ENCODE measurements at regions not wholly inside any gene's neighbourhood (a gene's known extent, or its start where the extent isn't known, plus 50 kb on each side); places are given as distances from the start of the nearest gene placed in this dataset.

DNA sequence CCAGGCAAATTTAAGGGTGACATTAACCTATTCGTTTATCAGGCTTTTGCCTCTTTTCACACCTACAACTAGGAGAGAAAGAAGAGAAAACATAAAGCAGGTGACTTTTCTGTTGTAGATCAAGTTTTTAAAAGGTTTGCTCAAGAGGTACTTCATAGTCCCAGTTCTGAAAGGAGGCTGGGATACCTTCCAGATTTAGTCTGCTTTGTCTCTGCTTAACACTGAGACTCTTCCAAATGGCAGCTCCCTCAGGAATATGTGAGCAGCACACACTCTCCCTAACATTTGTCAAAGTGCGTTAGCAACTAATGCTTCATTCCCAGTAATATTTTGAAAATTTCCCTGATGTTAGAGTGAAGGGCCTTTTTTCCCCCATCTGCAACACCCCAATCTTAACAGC, 133.7 kb upstream of the RASSF8 start:
- Histone ChIP-seq H3K4me3 (ENCODE audit: low read length in 2 of 2) (no peak overlapping the region), H3K27me3 (ENCODE audit: insufficient read depth, low read length) (no peaks in the 10 kb centered on the region), H3K4me1 (ENCODE audit: insufficient read depth, low read length) (no peaks in the 10 kb centered on the region), H3K9me3 (ENCODE audit: control insufficient read depth in 1 of 2, low read length in 2 of 2) (no peaks in the 10 kb centered on the region), H3K27ac (ENCODE audit: low read depth, low read length) (no peak overlapping the region), H3K36me3 (ENCODE audit: insufficient read depth, low read length) (no peaks in the 10 kb centered on the region)
- POLR2A ChIA-PET (ENCODE audit: partially characterized antibody), result no interaction called here
- H3K4me1 Mint-ChIP-seq, result peaks cover 0 to 2% (median 0%) of the 10 kb centered on the region in 4 donors
- peaks cover 0 to 2% of the 10 kb centered on the region in 2 donors for H3K27me3 Mint-ChIP-seq
- intact Hi-C loops (cut with micrococcal nuclease), result no loop called here
- CTCF ChIA-PET (ENCODE audit: partially characterized antibody), result no interaction called here
- no peak overlapping the region for H3K27ac Mint-ChIP-seq
- no peak overlapping the region for H3K4me3 Mint-ChIP-seq
- no peak for DNase-seq
- H3K9me3 Mint-ChIP-seq, result peaks cover 0 to 2% (median 0%) of the 10 kb centered on the region in 8 donors
- H3K36me3 Mint-ChIP-seq, result no peaks in the 10 kb centered on the region

GRCh38 chr12:25825446-25825845, 133.0 kb upstream of the RASSF8 start:
- Histone ChIP-seq H3K36me3 (ENCODE audit: insufficient read depth, low read length) (no peaks in the 10 kb centered on the region), H3K27me3 (ENCODE audit: insufficient read depth, low read length) (no peaks in the 10 kb centered on the region), H3K4me1 (ENCODE audit: insufficient read depth, low read length) (no peaks in the 10 kb centered on the region), H3K27ac (ENCODE audit: low read depth, low read length) (no peak overlapping the region), H3K4me3 (ENCODE audit: low read length in 2 of 2) (no peak overlapping the region), H3K9me3 (ENCODE audit: control insufficient read depth in 1 of 2, low read length in 2 of 2) (no peaks in the 10 kb centered on the region)
- no peak overlapping the region for H3K4me3 Mint-ChIP-seq
- H3K4me1 Mint-ChIP-seq, result peaks cover 0 to 2% (median 0%) of the 10 kb centered on the region in 4 donors
- no peak overlapping the region for H3K27ac Mint-ChIP-seq
- intact Hi-C loops (cut with micrococcal nuclease), result no loop called here
- peaks cover 0 to 2% (median 0%) of the 10 kb centered on the region in 8 donors for H3K9me3 Mint-ChIP-seq
- DNase-seq, result no peak
- ChIA-PET POLR2A (ENCODE audit: partially characterized antibody) (no interaction called here), CTCF (ENCODE audit: partially characterized antibody) (no interaction called here)
- H3K36me3 Mint-ChIP-seq, result no peaks in the 10 kb centered on the region
- H3K27me3 Mint-ChIP-seq, result peaks cover 0 to 2% of the 10 kb centered on the region in 2 donors

- Histone ChIP-seq H3K4me1 (ENCODE audit: insufficient read depth, low read length) (no peaks in the 10 kb centered on the region), H3K9me3 (ENCODE audit: control insufficient read depth in 1 of 2, low read length in 2 of 2) (no peaks in the 10 kb centered on the region), H3K27me3 (ENCODE audit: insufficient read depth, low read length) (no peaks in the 10 kb centered on the region), H3K27ac (ENCODE audit: low read depth, low read length) (no peak overlapping the region), H3K36me3 (ENCODE audit: insufficient read depth, low read length) (no peaks in the 10 kb centered on the region), H3K4me3 (ENCODE audit: low read length in 2 of 2) (no peak overlapping the region)
- no peak overlapping the region for H3K4me3 Mint-ChIP-seq
- H3K36me3 Mint-ChIP-seq, result no peaks in the 10 kb centered on the region
- H3K27ac Mint-ChIP-seq, result no peak overlapping the region
- POLR2A ChIA-PET (ENCODE audit: partially characterized antibody), result no interaction called here
- intact Hi-C loops (cut with micrococcal nuclease), result no loop called here
- H3K9me3 Mint-ChIP-seq, result no peaks in the 10 kb centered on the region
- H3K4me1 Mint-ChIP-seq, result peaks cover 0 to 2% (median 0%) of the 10 kb centered on the region in 4 donors
- CTCF ChIA-PET (ENCODE audit: partially characterized antibody), result no interaction called here
- peaks cover 0 to 2% of the 10 kb centered on the region in 2 donors for H3K27me3 Mint-ChIP-seq
- DNase-seq, result no peak
Measured at GRCh38 chr12:25827141-25827540, 131.3 kb upstream of the RASSF8 start.

- no peaks in the 10 kb centered on the region for H3K9me3 ChIP-seq (ENCODE audit: control insufficient read depth in 1 of 2, low read length in 2 of 2)
- no peak overlapping the region for H3K4me3 ChIP-seq (ENCODE audit: low read length in 2 of 2)
- CTCF ChIA-PET (ENCODE audit: partially characterized antibody), result no interaction called here
- peaks cover 0 to 2% of the 10 kb centered on the region in 2 donors for H3K27me3 Mint-ChIP-seq
- H3K4me3 Mint-ChIP-seq, result no peak overlapping the region
- no peak overlapping the region for H3K27ac ChIP-seq (ENCODE audit: low read depth, low read length)
- H3K4me1 Mint-ChIP-seq, result peaks cover 0 to 2% (median 0%) of the 10 kb centered on the region in 4 donors
- no peaks in the 10 kb centered on the region for H3K36me3 Mint-ChIP-seq
- no peaks in the 10 kb centered on the region for H3K9me3 Mint-ChIP-seq
- no peaks in the 10 kb centered on the region for H3K4me1 ChIP-seq (ENCODE audit: insufficient read depth, low read length)
- no peak overlapping the region for H3K27ac Mint-ChIP-seq
- H3K36me3 ChIP-seq (ENCODE audit: insufficient read depth, low read length), result no peaks in the 10 kb centered on the region
- no peak for DNase-seq
- intact Hi-C loops (cut with micrococcal nuclease), result no loop called here
- no peaks in the 10 kb centered on the region for H3K27me3 ChIP-seq (ENCODE audit: insufficient read depth, low read length)
- POLR2A ChIA-PET (ENCODE audit: partially characterized antibody), result no interaction called here
Measured at GRCh38 chr12:25827747-25828146, 130.7 kb upstream of the RASSF8 start.

DNA sequence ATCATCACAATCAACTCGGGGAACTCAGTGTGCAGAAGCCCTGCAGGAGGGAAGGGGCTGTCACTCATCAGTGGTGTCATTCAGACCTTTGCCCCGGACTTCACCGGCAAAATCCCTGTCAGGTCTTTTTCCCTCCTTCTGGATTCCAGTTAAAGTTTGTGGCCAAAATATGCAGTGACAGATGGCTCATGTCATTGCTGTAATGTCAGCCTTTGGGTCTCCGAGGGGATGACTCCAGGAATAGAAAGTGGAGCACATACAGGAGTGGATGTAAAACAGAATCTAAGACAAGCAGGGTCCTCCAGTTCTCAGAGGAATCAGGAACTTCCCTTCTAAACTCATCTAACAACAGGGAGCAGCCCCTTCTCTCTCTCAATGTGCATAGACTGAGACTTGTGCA, 130.3 kb upstream of the RASSF8 start:
- no peaks in the 10 kb centered on the region for H3K9me3 ChIP-seq (ENCODE audit: control insufficient read depth in 1 of 2, low read length in 2 of 2)
- H3K27ac ChIP-seq (ENCODE audit: low read depth, low read length), result no peak overlapping the region
- no peaks in the 10 kb centered on the region for H3K36me3 Mint-ChIP-seq
- no peaks in the 10 kb centered on the region for H3K9me3 Mint-ChIP-seq
- no peaks in the 10 kb centered on the region for H3K4me1 ChIP-seq (ENCODE audit: insufficient read depth, low read length)
- ChIA-PET POLR2A (ENCODE audit: partially characterized antibody) (no interaction called here), CTCF (ENCODE audit: partially characterized antibody) (interaction anchor here (0.6 kb wide), 1 partner anchor 26 kb away, joined by 3 read pairs; no protein-coding TSS in a partner anchor)
- no peak overlapping the region for H3K4me3 Mint-ChIP-seq
- peaks cover 0 to 2% (median 0%) of the 10 kb centered on the region in 4 donors for H3K4me1 Mint-ChIP-seq
- H3K27me3 Mint-ChIP-seq, result peaks cover 0 to 2% of the 10 kb centered on the region in 2 donors
- H3K27ac Mint-ChIP-seq, result no peak overlapping the region
- DNase-seq, result no peak
- no peak overlapping the region for H3K4me3 ChIP-seq (ENCODE audit: low read length in 2 of 2)
- intact Hi-C loops (cut with micrococcal nuclease), result no loop called here
- H3K27me3 ChIP-seq (ENCODE audit: insufficient read depth, low read length), result no peaks in the 10 kb centered on the region
- no peaks in the 10 kb centered on the region for H3K36me3 ChIP-seq (ENCODE audit: insufficient read depth, low read length)

- Mint-ChIP-seq H3K27me3 (peaks cover 0 to 2% of the 10 kb centered on the region in 2 donors), H3K4me3 (no peak overlapping the region), H3K4me1 (peaks cover 0 to 2% (median 0%) of the 10 kb centered on the region in 4 donors), H3K36me3 (no peaks in the 10 kb centered on the region), H3K9me3 (no peaks in the 10 kb centered on the region), H3K27ac (no peak overlapping the region)
- no peaks in the 10 kb centered on the region for H3K9me3 ChIP-seq (ENCODE audit: control insufficient read depth in 1 of 2, low read length in 2 of 2)
- intact Hi-C loops (cut with micrococcal nuclease), result no loop called here
- no peaks in the 10 kb centered on the region for H3K27me3 ChIP-seq (ENCODE audit: insufficient read depth, low read length)
- POLR2A ChIA-PET (ENCODE audit: partially characterized antibody), result no interaction called here
- no peak for DNase-seq
- CTCF ChIA-PET (ENCODE audit: partially characterized antibody), result no interaction called here
- H3K36me3 ChIP-seq (ENCODE audit: insufficient read depth, low read length), result no peaks in the 10 kb centered on the region
- no peak overlapping the region for H3K27ac ChIP-seq (ENCODE audit: low read depth, low read length)
- H3K4me3 ChIP-seq (ENCODE audit: low read length in 2 of 2), result no peak overlapping the region
- no peaks in the 10 kb centered on the region for H3K4me1 ChIP-seq (ENCODE audit: insufficient read depth, low read length)
Measured at GRCh38 chr12:25829192-25829591, 129.3 kb upstream of the RASSF8 start.

GRCh38 chr12:25830456-25830855, 128.0 kb upstream of the RASSF8 start:
- no peaks in the 10 kb centered on the region for H3K36me3 Mint-ChIP-seq
- H3K4me3 Mint-ChIP-seq, result no peak overlapping the region
- no peaks in the 10 kb centered on the region for H3K9me3 Mint-ChIP-seq
- H3K27ac Mint-ChIP-seq, result no peak overlapping the region
- intact Hi-C loops (cut with micrococcal nuclease), result no loop called here
- H3K4me3 ChIP-seq (ENCODE audit: low read length in 2 of 2), result no peak overlapping the region
- H3K36me3 ChIP-seq (ENCODE audit: insufficient read depth, low read length), result no peaks in the 10 kb centered on the region
- no peak for DNase-seq
- H3K4me1 ChIP-seq (ENCODE audit: insufficient read depth, low read length), result no peaks in the 10 kb centered on the region
- peaks cover 0 to 2% (median 0%) of the 10 kb centered on the region in 4 donors for H3K4me1 Mint-ChIP-seq
- ChIA-PET CTCF (ENCODE audit: partially characterized antibody) (no interaction called here), POLR2A (ENCODE audit: partially characterized antibody) (no interaction called here)
- H3K27me3 ChIP-seq (ENCODE audit: insufficient read depth, low read length), result no peaks in the 10 kb centered on the region
- no peaks in the 10 kb centered on the region for H3K9me3 ChIP-seq (ENCODE audit: control insufficient read depth in 1 of 2, low read length in 2 of 2)
- H3K27me3 Mint-ChIP-seq, result peaks cover 0 to 2% of the 10 kb centered on the region in 2 donors
- no peak overlapping the region for H3K27ac ChIP-seq (ENCODE audit: low read depth, low read length)

GRCh38 chr12:25833657-25834056, 124.8 kb upstream of the RASSF8 start:
- Histone ChIP-seq H3K27me3 (ENCODE audit: insufficient read depth, low read length) (no peaks in the 10 kb centered on the region), H3K9me3 (ENCODE audit: control insufficient read depth in 1 of 2, low read length in 2 of 2) (no peaks in the 10 kb centered on the region), H3K27ac (ENCODE audit: low read depth, low read length) (no peak overlapping the region), H3K36me3 (ENCODE audit: insufficient read depth, low read length) (no peaks in the 10 kb centered on the region), H3K4me1 (ENCODE audit: insufficient read depth, low read length) (no peaks in the 10 kb centered on the region), H3K4me3 (ENCODE audit: low read length in 2 of 2) (no peak overlapping the region)
- DNase-seq, result no peak
- intact Hi-C loops (cut with micrococcal nuclease), result no loop called here
- no peak overlapping the region for H3K4me3 Mint-ChIP-seq
- ChIA-PET POLR2A (ENCODE audit: partially characterized antibody) (no interaction called here), CTCF (ENCODE audit: partially characterized antibody) (no interaction called here)
- H3K27me3 Mint-ChIP-seq, result no peaks in the 10 kb centered on the region
- H3K36me3 Mint-ChIP-seq, result no peaks in the 10 kb centered on the region
- H3K4me1 Mint-ChIP-seq, result no peaks in the 10 kb centered on the region
- H3K9me3 Mint-ChIP-seq, result no peaks in the 10 kb centered on the region
- H3K27ac Mint-ChIP-seq, result no peak overlapping the region
